ENCODE measurements at regions not wholly inside any gene's neighbourhood (a gene's known extent, or its start where the extent isn't known, plus 50 kb on each side); places are given as distances from the start of the nearest gene placed in this dataset.

- TF ChIP-seq KDM4A (IDR thresholded peaks at IDR 0.05; ENCODE audit: low read depth, low read length, severe bottlenecking): no peak
- no peak for TF ChIP-seq JUND (IDR thresholded peaks at IDR 0.05; ENCODE audit: low read length)
- no peak for TF ChIP-seq SP2 (IDR thresholded peaks at IDR 0.05; ENCODE audit: low read length)
These were observed 340.9 kb downstream of the KCNN2 start (continued) for GRCh38 chr5:114702731-114703130.

All from H1 (cell line).